Kidney epithelial cell (primary cell): ENCODE measurements at regions not wholly inside any gene's neighbourhood (a gene's known extent, or its start where the extent isn't known, plus 50 kb on each side); places are given as distances from the start of the nearest gene placed in this dataset.

Source experiments
- DNase-seq: peaks from one replicate; pipeline ENCODE4 v3.0.0-alpha.2; 2010; ENCODE audit warnings: low read depth
- H3K27me3 ChIP-seq: 2 replicates; pipeline ENCODE4 v1.6.0; 2011; ENCODE audit warnings: low read length; ENCODE audit not compliant: control insufficient read depth, insufficient read depth
- H3K36me3 ChIP-seq: 2 replicates; pipeline ENCODE4 v1.5.1; 2011; ENCODE audit warnings: low read length; ENCODE audit not compliant: control insufficient read depth, insufficient read depth
- H3K4me3 ChIP-seq: 2 replicates; pipeline ENCODE4 v1.5.1; 2011; ENCODE audit warnings: low read depth, mild to moderate bottlenecking, control low read depth, low read length
- CTCF ChIP-seq: IDR thresholded peaks from 2 replicates; pipeline ENCODE4 v1.5.1; 2011; ENCODE audit warnings: mild to moderate bottlenecking, moderate library complexity, low read length, control low read depth, inconsistent platforms; ENCODE audit not compliant: insufficient read depth, poor library complexity, severe bottlenecking

- Histone ChIP-seq H3K36me3 (no peaks in the 10 kb centered on the region), H3K27me3 (no peaks in the 10 kb centered on the region), H3K4me3 (no peak overlapping the region)
- no peak for TF ChIP-seq CTCF
- no peak for DNase-seq
Observed at GRCh38 chr4:184317234-184317918, 99.7 kb upstream of the ENPP6 start.

- no peak for TF ChIP-seq CTCF
- H3K27me3 ChIP-seq: no peaks in the 10 kb centered on the region
- H3K36me3 ChIP-seq: no peaks in the 10 kb centered on the region
- DNase-seq: no peak
- H3K4me3 ChIP-seq: no peak overlapping the region
Observed at GRCh38 chr4:184316821-184317220, 99.1 kb upstream of the ENPP6 start.

GRCh38 chr4:184315675-184316359 is 98.1 kb upstream of the ENPP6 start:
- no peak for TF ChIP-seq CTCF
- no peak for DNase-seq
- no peaks in the 10 kb centered on the region for H3K36me3 ChIP-seq
- no peaks in the 10 kb centered on the region for H3K27me3 ChIP-seq
- no peak overlapping the region for H3K4me3 ChIP-seq

- DNase-seq: no peak
- Histone ChIP-seq H3K36me3 (no peaks in the 10 kb centered on the region), H3K27me3 (no peaks in the 10 kb centered on the region), H3K4me3 (no peak overlapping the region)
- no peak for TF ChIP-seq CTCF
Observed at GRCh38 chr4:184313702-184314659, 96.3 kb upstream of the ENPP6 start.

GRCh38 chr4:184313058-184313581 is 95.4 kb upstream of the ENPP6 start:
- no peak for TF ChIP-seq CTCF
- Histone ChIP-seq H3K4me3 (no peak overlapping the region), H3K36me3 (no peaks in the 10 kb centered on the region), H3K27me3 (no peaks in the 10 kb centered on the region)
- no peak for DNase-seq
